Activated T-helper 17 cell treated with anti-CD3 and anti-CD28 coated beads, Interleukin-2, amount 50 U/mL, for 72 hours (primary cell): ENCODE measurements at regions not wholly inside any gene's neighbourhood (a gene's known extent, or its start where the extent isn't known, plus 50 kb on each side); places are given as distances from the start of the nearest gene placed in this dataset.
A peak's percentile ranks its signal among the peaks of the same experiment; 100 is the strongest.
"Not testable (repeated sequence)": the region's sequence is repeated elsewhere in the genome, so short reads cannot be mapped to it uniquely, and the experiment has no call there.

ENCODE experiments used
- ATAC-seq: fragments of 150-1000 bp; cut with Tn5 transposase; replicated peaks from 2 replicates; pipeline ENCODE4 v1.10.0; 2021; ENCODE audit warnings: mild to moderate bottlenecking, moderate library complexity
- H3K27ac Mint-ChIP-seq: one replicate; pipeline ENCODE4 v1.8.0; 2022; ENCODE audit warnings: mixed read lengths
- H3K27me3 Mint-ChIP-seq: one replicate; pipeline ENCODE4 v1.8.0; 2022; ENCODE audit warnings: mixed read lengths
- H3K36me3 Mint-ChIP-seq: one replicate; pipeline ENCODE4 v1.8.0; 2022; ENCODE audit warnings: low read depth, mild to moderate bottlenecking, mixed read lengths
- H3K4me1 Mint-ChIP-seq: one replicate; pipeline ENCODE4 v1.8.0; 2022; ENCODE audit warnings: mixed read lengths
- H3K4me3 Mint-ChIP-seq: one replicate; pipeline ENCODE4 v1.8.0; 2022; ENCODE audit warnings: mild to moderate bottlenecking, mixed read lengths
- H3K9me3 Mint-ChIP-seq: one replicate; pipeline ENCODE4 v1.8.0; 2022; ENCODE audit warnings: mixed read lengths

DNA sequence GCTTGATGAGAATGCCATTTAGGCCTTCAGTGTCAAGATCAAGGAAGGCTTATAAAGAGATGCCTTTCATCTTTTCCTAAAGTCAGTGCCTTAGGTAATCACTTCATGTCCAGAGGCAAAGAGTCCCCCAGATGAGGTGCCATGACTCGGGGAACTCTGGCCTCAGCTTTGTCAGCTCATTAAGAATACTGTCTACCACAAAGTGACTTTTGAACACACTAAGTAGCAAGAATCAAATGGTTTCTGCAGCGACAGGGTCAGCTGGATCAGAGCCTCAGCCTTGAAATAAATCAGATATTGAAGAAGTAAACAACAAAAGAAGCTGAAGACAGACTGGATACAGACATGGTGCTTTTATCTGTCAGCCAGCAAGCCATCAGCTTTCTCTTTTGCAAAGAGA lies 120.1 kb upstream of the SLC39A10 start:
- ATAC-seq = no peak
- Mint-ChIP-seq H3K9me3 (peaks cover 6% of the 10 kb centered on the region), H3K4me1 (peaks cover 61% of the 10 kb centered on the region), H3K27me3 (no peaks in the 10 kb centered on the region), H3K4me3 (peak overlapping the region; percentile 85), H3K27ac (peak overlapping the region; percentile 70), H3K36me3 (no peaks in the 10 kb centered on the region)

DNA sequence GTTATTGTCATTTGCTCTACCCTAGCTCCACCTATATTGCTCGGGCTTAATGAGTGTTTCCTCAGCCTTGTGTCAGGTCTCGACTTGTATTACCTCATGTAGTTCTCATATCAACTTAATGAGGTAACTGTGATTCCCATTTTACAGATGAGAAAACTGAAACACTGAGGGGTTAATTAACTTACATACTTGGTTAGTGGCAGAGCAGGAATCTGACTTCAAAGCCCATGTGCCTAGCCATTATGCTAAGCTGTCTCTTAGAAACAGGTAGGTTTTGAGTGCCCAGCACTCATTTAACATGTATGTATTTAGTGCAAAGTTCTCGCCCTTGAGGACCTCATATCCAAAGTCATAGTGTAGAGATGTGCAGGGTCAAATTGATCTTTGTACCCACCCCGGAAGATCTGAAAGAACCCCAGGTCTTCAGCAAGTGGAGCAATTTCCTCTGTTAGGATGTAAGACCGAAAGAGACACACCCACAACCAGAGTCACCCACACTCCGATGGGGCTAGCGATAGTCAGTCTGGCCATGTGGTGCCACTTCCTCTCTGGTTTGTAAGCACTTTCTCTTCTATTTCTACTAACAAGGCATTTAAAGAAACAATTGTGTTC lies 121.0 kb upstream of the SLC39A10 start:
- Mint-ChIP-seq H3K27me3 (no peaks in the 10 kb centered on the region), H3K4me3 (peak overlapping the region; percentile 85), H3K36me3 (no peaks in the 10 kb centered on the region), H3K9me3 (peaks cover 2% of the 10 kb centered on the region), H3K27ac (peak overlapping the region; percentile 70), H3K4me1 (peaks cover 61% of the 10 kb centered on the region)
- peak; percentile 59 for ATAC-seq

DNA sequence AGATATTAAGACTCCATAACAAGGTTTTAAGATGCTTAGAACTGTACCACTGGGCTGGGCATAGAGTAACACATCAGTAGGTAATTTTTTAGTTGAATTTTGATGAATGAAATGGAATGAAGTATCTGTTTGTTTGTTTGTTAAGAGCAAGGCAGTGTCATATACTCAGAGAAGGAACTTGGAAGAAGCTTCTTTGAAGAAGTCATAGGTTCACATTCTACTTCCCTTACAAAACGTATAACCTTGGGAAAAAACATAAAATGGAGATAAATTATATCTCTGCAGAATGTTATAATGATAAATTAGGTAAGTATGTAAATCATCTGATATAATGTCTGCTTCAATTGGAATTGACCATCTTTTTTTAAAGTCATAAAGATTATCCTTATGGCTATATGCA lies 122.1 kb upstream of the SLC39A10 start:
- no peaks in the 10 kb centered on the region for H3K27me3 Mint-ChIP-seq
- H3K27ac Mint-ChIP-seq = peak overlapping the region; percentile 96
- ATAC-seq = no peak
- no peaks in the 10 kb centered on the region for H3K36me3 Mint-ChIP-seq
- peaks cover 61% of the 10 kb centered on the region for H3K4me1 Mint-ChIP-seq
- H3K9me3 Mint-ChIP-seq = no peaks in the 10 kb centered on the region
- peak overlapping the region; percentile 85 for H3K4me3 Mint-ChIP-seq

DNA sequence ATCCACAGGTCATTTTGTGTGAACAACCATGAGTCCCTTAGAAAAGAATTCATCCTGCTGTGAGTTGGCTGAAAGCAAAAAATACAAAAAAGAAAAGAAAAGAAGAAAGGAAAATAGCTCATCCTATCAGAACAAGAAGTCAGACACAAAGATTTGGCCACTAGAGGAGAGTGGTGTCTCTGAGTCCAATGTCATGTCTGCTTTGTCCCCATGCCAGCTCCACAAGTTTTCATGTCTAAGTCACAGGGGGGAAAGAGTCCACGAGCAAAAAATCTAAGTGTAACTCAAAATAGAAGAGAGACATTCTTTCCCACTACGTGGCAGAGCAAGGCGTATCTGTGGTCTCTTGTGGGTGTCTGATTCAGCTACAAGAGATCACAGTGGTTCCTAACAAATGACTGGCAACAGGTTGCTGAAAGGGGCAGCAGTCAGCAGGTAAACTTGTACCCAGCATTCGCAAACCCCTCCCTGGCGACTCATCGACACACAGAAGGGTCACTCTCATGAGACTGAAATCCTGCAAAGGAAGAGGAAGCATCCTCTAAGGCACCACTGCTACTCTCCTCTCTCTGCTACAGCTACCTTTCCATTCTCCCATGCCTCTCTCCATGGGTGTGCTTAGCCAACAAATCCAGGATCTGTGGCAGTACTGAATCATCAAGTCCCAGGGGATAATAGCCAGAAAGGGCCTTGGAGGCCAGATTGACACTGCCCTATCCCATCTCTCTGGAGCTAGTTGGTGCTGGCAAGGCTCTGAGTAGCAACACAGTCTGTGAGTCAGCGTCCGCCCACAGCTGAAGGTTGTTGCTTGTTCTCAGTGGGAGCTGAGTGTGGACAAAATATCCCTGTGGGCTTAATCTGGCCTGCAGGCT lies 123.0 kb upstream of the SLC39A10 start:
- Mint-ChIP-seq H3K27me3 (no peaks in the 10 kb centered on the region), H3K27ac (peak overlapping the region; percentile 96), H3K4me1 (peaks cover 59% of the 10 kb centered on the region), H3K9me3 (no peaks in the 10 kb centered on the region), H3K36me3 (no peaks in the 10 kb centered on the region), H3K4me3 (peak overlapping the region; percentile 85)
- ATAC-seq = peak; percentile 85

DNA sequence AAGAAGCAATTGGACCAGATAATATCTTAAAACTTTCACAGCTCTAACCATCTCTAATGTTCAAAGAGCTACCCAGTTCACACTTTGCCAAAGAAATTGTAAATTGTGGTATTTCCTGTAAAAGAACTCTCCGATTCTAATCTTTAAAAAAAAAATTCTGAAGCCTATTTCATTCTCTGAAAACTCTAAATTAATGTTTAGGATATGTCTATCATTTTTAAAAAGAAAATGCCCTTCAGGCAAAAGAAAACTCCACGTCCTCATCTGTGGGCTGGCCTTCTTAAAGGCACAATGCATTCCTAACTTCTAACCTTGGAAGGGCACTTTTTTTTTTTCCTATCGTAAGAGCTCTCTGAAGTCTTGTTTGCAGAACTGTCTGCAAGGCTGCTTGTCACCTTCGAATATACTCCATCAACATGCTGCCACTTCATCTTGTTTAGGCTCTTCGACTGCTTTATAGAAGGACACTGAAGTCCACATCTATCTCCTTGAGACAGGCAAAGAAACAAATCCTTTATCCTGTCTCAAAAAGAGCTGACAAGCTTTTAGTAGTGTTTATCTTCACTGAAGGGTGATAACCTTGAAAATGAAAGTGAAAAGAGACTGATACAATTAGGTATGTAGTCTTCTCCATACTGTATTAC lies 124.3 kb upstream of the SLC39A10 start:
- no peaks in the 10 kb centered on the region for H3K36me3 Mint-ChIP-seq
- peak overlapping the region; percentile 85 for H3K4me3 Mint-ChIP-seq
- no peaks in the 10 kb centered on the region for H3K27me3 Mint-ChIP-seq
- no peak for ATAC-seq
- H3K4me1 Mint-ChIP-seq = peaks cover 50% of the 10 kb centered on the region
- no peaks in the 10 kb centered on the region for H3K9me3 Mint-ChIP-seq
- H3K27ac Mint-ChIP-seq = peak overlapping the region; percentile 96

DNA sequence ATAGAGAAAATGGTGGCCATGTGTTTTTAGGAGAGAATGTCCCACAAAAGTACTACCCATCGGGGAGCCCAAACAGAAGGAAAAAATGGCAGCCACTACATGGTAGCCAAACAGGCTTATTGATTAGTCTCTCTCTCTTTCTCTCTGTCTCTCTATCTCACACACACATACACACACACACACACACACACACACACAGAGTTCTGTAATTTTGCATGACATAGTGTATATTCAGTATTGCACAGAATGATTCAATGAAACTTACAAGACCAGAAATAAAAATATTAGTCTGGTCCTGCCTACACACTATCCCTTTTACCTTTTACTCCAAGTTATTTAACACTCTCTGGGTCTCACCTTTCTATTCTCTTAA lies 124.8 kb upstream of the SLC39A10 start:
- ATAC-seq = no peak
- H3K27me3 Mint-ChIP-seq = no peaks in the 10 kb centered on the region
- peak overlapping the region; percentile 85 for H3K4me3 Mint-ChIP-seq
- H3K4me1 Mint-ChIP-seq = peaks cover 45% of the 10 kb centered on the region
- H3K36me3 Mint-ChIP-seq = no peaks in the 10 kb centered on the region
- no peaks in the 10 kb centered on the region for H3K9me3 Mint-ChIP-seq
- peak overlapping the region; percentile 96 for H3K27ac Mint-ChIP-seq

DNA sequence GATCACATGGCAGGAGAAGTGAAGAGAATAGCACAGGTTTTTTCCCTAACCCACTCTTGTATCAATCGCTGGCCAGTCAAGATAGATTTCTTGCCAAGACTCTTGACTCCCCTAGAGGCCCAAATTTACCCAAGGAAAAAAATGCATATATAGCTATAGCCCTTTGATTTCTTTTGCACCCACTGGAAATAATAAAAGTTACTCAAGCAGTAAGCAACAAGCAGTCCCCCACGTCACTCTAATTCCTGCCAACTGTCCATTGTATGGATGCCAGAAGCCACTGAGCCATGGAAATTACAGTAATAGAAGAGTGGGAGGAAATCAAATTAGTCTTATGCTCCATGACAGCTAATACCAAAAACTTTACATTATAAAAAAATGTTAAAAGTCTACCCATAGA lies 125.3 kb upstream of the SLC39A10 start:
- H3K4me1 Mint-ChIP-seq = peaks cover 40% of the 10 kb centered on the region
- no peaks in the 10 kb centered on the region for H3K36me3 Mint-ChIP-seq
- peak overlapping the region; percentile 85 for H3K4me3 Mint-ChIP-seq
- no peak for ATAC-seq
- H3K27me3 Mint-ChIP-seq = no peaks in the 10 kb centered on the region
- H3K27ac Mint-ChIP-seq = peak overlapping the region; percentile 96
- H3K9me3 Mint-ChIP-seq = no peaks in the 10 kb centered on the region

DNA sequence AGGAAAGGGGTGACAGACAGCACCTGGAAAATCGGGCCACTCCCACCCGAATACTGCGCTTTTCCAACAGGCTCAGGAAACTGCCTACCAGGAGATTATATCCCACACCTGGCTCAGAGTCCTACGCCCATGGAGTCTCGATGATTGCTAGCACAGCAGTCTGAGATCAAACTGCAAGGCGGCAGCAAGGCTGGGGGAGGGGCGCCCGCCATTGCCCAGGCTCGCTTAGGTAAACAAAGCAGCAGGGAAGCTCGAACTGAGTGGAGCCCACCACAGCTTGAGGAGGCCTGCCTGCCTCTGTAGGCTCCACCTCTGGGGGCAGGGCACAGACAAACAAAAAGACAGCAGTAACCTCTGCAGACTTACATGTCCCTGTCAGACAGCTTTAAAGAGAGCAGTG lies 133.8 kb upstream of the SLC39A10 start:
- not testable (repeated sequence) for H3K4me1 Mint-ChIP-seq, H3K9me3 Mint-ChIP-seq, ATAC-seq, H3K36me3 Mint-ChIP-seq, H3K4me3 Mint-ChIP-seq, H3K27me3 Mint-ChIP-seq
- peak overlapping the region; percentile 20 for H3K27ac Mint-ChIP-seq

DNA sequence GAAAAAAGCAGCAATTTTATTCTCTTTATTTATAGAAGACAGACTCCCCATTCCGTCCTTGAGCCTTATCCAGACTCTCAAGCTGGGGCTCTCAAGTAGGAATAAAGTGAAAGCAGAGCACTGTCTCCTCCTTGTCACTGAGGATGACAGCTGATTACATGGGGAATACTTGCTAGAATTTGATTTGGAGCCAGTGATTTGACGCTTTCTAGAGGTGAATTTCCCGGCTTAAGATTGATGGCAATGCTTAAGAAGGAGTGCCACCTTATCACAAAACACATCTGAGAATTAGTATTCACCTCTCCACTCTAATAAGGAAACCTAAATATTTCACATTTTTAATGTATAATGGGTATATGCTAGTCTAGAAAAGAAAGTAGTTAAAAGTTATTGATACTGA lies 135.4 kb upstream of the SLC39A10 start:
- no peaks in the 10 kb centered on the region for H3K36me3 Mint-ChIP-seq
- no peak for ATAC-seq
- H3K27ac Mint-ChIP-seq = no peak overlapping the region
- H3K4me1 Mint-ChIP-seq = peaks cover 8% of the 10 kb centered on the region
- H3K27me3 Mint-ChIP-seq = no peaks in the 10 kb centered on the region
- no peak overlapping the region for H3K4me3 Mint-ChIP-seq
- peaks cover 5% of the 10 kb centered on the region for H3K9me3 Mint-ChIP-seq

DNA sequence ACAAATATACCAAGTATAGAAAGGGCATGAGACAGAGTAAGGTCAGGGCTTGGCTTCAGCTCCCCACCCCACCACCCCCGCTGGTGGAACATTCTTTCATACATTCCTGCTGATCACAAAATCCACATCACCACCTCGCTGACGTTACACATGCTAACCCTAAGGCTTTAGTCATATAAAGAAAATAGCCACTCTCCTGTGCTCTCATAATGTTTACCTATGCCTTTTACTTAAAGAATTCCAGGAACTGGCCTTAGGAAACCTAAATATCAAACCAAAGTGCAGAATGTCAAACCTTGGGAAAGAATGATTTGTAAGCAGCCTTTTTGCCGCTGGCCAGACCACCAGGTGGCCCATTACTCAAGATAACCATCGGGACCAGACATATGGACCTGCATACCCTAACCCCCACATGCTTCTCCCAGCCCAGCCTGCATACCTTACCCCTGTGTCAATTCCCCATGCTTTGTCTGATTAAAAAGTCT lies 136.3 kb upstream of the SLC39A10 start:
- Mint-ChIP-seq H3K36me3 (no peaks in the 10 kb centered on the region), H3K27ac (no peak overlapping the region), H3K9me3 (peaks cover 1% of the 10 kb centered on the region), H3K4me1 (peaks cover 8% of the 10 kb centered on the region), H3K27me3 (no peaks in the 10 kb centered on the region), H3K4me3 (no peak overlapping the region)
- no peak for ATAC-seq

DNA sequence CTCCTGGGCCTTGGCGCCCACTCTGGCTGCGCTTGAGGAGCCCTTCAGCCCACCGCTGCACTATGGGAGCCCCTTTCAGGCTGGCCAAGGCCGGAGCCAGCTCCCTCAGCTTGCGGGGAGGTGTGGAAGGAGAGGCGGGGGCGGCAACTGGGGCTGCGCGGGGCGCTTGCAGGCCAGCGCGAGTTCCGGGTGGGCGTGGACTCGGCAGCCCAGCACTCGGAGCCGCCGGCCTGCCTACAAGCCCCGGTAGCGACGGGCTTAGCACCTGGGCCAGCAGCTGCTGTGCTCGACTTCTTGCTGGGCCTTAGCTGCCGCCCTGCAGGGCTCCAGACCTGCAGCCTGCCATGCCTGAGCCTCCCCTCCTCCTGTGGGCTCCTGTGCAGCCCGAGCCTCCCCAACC lies 141.5 kb upstream of the SLC39A10 start:
- Mint-ChIP-seq H3K4me1 (no peaks in the 10 kb centered on the region), H3K9me3 (no peaks in the 10 kb centered on the region), H3K27ac (no peak overlapping the region), H3K27me3 (no peaks in the 10 kb centered on the region), H3K36me3 (no peaks in the 10 kb centered on the region), H3K4me3 (no peak overlapping the region)
- no peak for ATAC-seq

DNA sequence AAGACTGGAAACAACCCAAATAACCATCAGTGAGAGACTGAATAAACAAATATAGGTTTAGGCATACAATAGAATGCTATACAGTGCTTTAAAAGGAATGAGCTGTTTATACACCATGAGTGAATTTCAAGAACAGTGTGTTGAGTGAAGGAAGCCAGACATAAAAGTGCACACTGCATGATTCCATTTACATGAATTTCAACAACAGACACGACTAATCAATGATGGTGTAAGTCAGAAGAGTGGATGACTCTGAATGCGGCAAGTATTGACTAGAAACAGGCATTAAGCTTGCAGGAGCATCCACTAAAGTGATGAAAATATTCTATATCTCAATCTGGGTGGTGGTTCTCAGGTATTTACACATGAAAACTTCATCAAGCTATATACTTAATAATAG lies 142.7 kb upstream of the SLC39A10 start:
- H3K9me3 Mint-ChIP-seq = no peaks in the 10 kb centered on the region
- H3K4me1 Mint-ChIP-seq = no peaks in the 10 kb centered on the region
- ATAC-seq = no peak
- no peaks in the 10 kb centered on the region for H3K36me3 Mint-ChIP-seq
- no peaks in the 10 kb centered on the region for H3K27me3 Mint-ChIP-seq
- no peak overlapping the region for H3K4me3 Mint-ChIP-seq
- H3K27ac Mint-ChIP-seq = no peak overlapping the region

DNA sequence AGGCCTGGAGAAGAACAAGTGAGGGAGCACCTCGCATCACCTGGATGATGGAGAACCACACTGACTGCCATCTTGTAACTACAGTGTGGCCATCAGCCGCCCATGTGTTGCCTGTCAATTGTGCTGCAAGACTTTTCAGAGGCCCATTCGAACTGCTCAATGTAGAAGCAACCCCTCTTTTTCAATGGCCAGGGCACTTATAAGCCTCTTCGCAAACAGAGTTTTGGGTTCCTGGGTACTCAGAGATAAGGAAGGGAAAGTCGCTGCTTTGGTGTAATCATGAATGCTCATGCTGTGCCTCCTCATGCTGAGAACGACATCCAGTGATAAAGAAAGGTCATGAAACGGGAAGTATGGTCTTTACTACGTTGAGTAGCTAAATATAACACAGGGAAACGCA lies 143.9 kb upstream of the SLC39A10 start:
- H3K27ac Mint-ChIP-seq = no peak overlapping the region

DNA sequence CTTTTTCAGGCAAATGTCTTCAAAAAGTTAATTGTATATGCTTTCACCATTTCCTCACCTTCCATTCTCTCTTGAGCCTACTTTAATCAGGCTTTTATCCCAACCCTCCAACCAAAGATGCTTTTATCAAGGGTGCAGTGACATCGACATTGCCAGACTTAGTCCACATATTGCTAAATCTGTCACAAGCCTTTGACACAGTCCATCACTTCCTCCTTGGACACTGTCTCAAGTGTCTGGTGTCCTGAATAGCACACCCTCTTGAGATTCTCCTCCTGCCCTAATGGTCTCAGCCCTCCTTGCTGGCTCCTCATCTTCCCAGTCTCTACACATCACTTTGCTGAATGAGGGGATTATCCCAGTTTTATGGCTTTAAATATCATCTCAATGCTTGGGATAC lies 147.5 kb upstream of the SLC39A10 start:
- Mint-ChIP-seq H3K4me3 (no peak overlapping the region), H3K27ac (no peak overlapping the region), H3K36me3 (no peaks in the 10 kb centered on the region), H3K4me1 (no peaks in the 10 kb centered on the region), H3K9me3 (peaks cover 3% of the 10 kb centered on the region), H3K27me3 (no peaks in the 10 kb centered on the region)
- ATAC-seq = no peak

More for the DNA sequence above, 143.9 kb upstream of the SLC39A10 start:
- H3K4me1 Mint-ChIP-seq = no peaks in the 10 kb centered on the region
- H3K27me3 Mint-ChIP-seq = no peaks in the 10 kb centered on the region
- no peaks in the 10 kb centered on the region for H3K36me3 Mint-ChIP-seq
- no peak for ATAC-seq
- no peak overlapping the region for H3K4me3 Mint-ChIP-seq
- H3K9me3 Mint-ChIP-seq = no peaks in the 10 kb centered on the region

DNA sequence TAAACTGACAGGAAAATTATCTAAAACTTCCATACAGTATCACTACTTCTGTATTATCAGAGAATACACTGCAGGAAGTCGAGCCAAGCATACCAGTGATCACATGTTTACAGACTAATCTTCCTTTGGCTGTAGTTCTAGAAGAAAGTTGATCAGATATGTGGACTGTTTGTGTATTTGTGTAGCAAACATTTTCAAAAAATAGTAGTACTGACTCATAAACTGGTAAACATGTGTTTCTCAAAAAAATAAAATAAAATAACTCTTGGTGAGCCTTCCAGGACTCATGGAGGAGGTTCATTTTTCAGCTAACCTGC lies 148.9 kb upstream of the SLC39A10 start:
- Mint-ChIP-seq H3K36me3 (no peaks in the 10 kb centered on the region), H3K4me3 (no peak overlapping the region), H3K4me1 (no peaks in the 10 kb centered on the region), H3K27me3 (no peaks in the 10 kb centered on the region), H3K9me3 (peaks cover 3% of the 10 kb centered on the region), H3K27ac (no peak overlapping the region)
- ATAC-seq = no peak
